NOMO-1 treated with DMSO at 0.1 percent for 48 hours (cell line): ENCODE measurements at regions not wholly inside any gene's neighbourhood (a gene's known extent, or its start where the extent isn't known, plus 50 kb on each side); places are given as distances from the start of the nearest gene placed in this dataset.
A peak's percentile ranks its signal among the peaks of the same experiment; 100 is the strongest.
"Not testable (repeated sequence)": the region's sequence is repeated elsewhere in the genome, so short reads cannot be mapped to it uniquely, and the experiment has no call there.

Source experiments
- DNase-seq: peaks from one replicate; lab custom pipeline; 2025; ENCODE audit not compliant: unreplicated experiment; lab: John Stamatoyannopoulos, UW

DNA sequence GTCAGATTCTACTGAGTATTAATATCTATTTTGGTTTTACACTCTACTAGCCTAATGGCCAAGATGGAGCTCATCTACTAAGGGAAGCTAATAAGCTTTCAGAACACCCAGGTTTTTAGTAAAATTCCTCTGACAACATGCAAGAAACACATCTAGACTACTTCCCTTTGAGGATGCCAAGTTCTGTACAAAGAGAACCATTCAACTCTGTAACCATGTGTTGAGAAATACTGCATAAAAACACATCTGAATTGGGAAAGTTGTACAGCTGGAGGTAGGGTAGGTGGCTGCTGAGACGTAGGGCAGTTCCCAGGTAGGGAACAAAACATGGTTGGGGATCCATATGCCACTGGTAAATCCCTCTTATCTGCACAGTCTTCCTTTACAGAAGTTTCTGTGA, 66.2 kb downstream of the SC5D start:
- DNase-seq: peak; percentile 51

DNA sequence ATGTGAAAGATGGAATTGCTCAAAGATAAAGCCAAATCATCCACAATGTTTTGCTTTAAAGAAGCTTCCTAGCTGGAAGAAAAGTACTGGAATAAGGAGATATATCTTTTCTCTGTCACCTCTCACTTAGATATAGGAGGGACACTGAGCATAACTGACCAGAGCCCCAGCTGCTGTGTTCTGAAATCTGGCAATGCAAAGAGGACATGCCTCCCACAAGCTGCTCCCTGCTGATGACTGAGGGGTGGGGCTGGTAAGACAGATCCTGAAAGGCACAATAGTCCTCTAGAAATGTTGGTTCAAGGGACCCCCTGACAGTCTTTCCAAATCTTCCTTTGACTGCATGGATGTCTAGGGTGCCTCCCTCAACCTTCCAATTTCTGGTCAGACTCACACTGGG, 67.0 kb downstream of the SC5D start:
- no peak for DNase-seq

DNA sequence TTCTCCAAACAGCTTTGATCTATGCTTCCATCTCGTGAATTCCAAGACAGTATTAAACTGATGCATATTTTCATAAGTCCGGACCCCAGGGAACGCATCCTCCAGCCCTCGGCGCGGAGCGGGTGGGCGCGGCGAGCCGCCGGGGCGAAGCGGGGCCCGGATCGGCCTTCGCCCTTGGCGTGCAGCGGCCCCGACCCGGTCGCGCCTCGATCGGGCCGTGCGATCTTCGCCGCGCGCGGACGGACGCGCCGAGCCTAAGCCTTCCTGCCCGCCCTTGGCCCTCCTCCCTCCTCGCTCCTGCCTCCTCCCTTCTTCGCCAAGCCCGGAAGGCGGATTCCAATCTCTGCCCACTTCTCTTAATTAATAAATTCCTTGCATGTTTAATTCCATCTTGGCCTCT, 70.4 kb downstream of the SC5D start:
- not testable (repeated sequence) for DNase-seq

DNA sequence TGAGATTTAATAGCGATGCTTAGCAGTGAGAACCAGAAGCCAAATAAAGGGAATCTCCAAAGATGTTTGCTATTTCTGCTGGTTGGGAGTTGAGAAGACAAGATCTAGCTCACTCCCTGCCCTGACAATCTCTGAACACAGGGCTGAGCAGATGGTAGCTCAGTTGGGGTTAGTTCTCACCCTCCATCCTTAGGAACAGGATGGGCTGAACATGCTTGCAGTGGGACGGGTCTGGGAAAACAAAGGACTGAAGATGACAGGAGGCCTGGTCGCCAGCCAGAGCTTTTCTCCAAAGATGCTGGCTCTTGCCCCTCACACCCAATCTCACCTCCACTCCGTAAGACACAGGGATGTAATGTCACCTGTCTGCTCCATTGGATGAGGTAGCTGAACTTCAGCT, 72.7 kb downstream of the SC5D start:
- DNase-seq: no peak

DNA sequence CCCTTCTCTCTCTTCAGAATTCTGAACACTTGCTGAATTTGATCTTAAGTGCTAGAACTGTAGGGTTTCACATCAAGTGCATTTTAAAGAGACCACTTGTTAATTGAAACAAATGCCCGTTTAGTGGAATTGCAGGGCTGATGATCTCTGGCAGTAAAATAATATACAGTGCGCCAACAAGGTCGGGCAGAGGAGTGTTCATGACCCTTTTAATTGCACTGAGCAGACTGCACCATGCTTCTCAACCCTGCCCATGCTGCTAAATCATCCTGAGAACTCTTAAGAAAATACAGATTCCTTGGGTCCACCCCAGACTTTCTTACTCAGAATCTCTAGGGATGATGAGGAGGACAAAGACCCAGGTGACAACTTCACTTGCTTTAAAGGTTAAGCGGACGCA, 73.5 kb downstream of the SC5D start:
- DNase-seq: no peak

DNA sequence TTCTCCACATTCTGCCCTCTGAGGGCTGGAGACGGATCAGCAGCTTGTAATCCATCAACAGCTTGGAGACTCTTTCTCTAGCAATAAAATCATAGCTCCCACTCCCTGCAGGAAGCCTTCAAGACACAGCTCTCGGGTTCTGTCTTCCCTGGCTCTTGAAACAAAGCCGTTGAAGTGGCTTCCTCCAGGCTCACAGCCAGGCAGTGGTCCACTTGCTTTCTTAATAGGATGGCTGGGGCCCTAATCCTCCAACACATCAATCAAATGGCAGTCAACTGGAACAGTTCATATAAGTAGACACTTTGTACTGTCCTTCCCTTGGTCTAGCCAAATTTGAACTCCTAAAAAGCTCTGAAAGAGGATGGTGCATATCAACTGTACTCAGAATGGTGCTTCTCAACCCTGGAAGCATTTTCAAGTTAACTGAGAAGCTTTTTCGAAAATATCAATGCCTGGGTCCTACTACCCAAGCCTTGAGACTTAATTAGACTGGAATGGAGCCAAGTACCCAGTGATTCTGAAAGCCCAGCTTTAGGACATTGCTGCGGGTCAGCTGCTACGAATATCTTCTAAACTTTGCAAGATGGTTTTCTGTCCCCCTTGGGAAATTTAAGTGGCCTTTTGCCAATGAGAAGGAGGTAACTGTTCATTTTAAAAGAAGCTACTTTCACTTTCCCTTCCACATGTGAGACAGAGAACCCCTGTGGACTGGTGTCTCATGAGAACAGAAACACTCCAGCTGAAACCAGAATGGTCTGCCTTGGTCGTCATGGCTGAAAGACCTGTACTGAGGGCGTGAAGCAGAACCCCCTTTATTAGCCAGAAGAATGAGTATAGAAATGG, 74.7 kb downstream of the SC5D start:
- DNase-seq: peak; percentile 58

DNA sequence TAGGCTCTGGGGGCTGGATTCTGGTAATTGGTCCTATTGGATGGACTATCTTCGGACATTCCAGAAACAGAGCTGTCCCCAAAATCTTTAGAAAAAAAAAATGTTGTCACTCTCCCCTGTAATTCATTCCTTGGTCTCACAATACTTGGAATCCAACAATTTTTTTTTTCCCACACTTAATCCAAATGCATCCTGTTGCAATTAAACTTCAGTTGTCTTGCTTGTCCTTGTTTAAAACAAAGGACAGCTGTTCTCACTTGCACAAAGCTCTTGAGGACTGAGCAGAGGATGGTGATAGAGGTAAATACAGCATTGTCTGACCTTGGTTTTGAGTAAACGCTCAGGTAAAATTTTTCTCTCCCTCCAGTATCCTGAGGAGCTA, 75.3 kb downstream of the SC5D start:
- no peak for DNase-seq

DNA sequence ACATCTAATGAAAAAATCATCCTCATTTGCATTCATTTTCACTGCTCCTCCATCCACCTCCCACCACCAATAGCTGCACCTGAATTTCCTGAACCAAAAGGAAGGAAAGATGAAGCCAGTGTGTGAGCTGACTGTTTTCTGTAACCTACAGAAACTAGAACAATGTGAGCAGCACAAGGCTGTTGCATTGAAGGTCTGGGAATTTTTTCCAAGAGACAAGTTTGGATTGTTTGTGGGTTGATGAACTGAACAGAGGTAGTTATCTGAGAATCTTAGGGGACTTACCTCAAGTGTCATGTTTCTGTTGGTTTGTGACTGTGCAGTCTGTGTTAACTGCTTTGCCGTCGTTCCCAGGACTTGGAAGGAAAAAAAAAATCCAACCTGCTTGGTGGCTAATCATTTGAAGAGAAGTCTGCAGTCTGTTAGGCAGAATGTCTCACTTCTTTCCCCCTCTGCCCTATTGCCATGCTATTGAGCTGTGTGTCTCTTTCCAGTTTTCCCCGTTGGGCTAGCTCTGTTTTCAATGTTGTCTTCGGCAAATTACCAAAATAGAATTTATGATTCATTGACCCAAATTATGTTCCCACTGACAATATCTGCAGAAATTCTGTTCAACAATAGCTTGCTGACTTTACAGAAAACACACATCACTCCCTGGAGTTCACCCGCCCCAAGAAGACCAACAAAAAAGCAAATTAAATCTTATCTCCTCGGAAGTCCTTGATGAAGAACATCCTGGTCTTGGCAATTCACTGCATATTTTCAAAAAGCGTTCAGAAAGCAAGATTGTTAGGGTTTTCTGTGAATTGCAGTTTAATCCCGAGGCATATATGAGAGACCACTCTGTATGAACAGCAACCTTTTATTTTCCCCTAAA, 76.0 kb downstream of the SC5D start:
- DNase-seq: no peak

DNA sequence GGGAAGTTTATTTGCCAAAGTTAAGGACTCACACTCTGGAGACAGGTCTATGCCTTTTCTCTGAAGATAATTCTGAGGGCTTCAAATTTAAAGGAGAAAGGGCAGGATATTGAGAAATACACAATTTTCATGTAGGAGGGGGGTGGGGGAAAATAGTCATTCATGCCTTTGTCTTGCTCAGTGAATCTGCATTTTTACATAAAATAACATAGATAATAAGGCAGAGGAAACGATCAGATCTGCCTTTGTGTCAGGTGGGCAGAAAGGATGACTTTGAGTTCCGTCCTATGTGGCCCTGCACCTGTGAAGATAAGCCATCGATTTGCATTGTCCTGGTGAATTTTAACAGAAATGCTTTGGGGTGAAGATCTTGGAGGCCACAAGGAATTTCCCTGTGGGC, 76.8 kb downstream of the SC5D start:
- DNase-seq: no peak

DNA sequence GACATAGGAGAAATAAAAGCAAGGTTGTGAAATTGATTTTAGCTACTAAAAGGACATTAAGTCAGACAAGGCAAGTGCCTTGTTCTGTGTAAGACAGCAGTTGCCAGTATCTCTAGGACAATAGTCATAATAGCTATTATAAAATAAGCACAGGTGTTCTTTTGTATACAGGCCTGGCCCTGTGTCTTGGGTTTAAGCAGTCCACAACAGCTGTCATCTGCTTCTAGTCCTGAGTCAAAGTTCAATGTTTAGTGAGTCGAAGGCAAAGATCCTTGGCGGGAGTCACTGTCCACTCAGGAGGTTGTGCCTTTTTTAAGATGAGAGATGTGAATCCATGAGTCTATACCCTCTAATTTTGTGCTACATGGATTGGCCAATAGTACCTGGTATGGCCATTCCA, 79.5 kb downstream of the SC5D start:
- no peak for DNase-seq

DNA sequence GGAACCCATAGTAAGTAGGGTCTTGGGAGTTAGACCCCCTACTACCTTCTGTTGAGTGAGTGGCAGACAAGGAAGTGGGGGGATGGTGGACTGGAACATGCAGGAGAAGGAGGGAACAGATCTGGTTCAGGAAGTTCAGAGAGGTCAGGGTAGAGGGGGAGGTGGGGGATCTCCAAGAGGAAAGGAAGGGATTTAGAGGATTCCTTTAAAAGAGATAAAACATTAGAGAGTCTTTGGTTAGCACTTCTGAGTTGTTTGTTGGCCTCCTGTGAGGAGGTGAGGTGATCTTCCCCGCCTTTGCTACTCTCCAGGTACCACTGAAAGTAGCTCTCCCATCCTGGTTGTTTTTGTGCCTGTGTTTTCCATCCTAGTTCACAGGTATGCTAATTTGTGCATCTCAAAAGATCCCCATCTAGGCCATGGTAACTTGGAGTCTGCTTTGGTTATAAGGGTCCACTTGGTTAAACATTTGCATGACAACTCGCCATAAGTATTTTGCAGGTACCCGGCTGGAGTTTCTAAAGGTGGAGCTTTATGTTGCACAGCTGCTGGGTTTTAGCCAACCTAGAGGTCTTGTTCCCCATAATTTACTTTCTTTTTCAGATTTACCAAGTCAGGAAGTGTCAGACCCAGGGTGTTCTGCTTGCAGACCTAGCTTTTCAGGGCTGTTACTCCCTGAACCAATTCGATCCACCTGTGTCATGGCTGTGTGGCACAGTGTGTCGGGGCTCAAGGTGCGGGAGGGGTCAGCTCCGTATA, 79.3 kb upstream of the SORL1 start:
- peak; percentile 27 for DNase-seq

DNA sequence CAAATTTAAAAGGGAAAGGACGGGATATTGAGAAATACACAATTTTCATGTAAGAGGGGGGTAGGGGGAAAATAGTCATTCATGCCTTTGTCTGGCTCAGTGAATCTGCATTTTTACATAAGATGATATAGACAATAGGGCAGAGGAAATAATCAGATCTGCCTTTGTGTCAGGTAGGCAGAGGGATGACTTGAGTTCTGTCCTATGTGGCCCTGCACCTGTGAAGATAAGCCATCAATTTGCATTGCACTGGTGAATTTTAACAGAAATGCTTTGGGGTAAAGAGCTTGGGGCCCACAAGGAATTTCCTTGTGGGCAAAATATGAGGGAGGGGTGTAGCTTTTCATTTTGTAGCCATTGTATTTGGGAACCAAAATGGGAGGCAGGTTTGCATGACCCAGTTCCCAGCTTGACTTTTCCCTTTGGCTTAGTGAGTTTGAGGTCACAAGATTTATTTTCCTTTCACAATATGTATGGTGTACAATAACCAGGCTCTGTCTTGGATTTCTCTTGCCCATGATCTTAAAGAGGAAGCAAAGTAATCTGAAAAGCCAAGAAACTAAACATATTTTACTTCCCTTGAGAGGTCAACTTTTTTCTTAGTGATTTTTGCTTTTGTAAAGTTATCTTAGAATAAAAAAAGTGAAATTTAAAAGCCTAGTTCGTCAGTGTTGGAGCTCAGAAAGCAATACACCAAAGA, 77.7 kb upstream of the SORL1 start:
- DNase-seq: peak; percentile 33

DNA sequence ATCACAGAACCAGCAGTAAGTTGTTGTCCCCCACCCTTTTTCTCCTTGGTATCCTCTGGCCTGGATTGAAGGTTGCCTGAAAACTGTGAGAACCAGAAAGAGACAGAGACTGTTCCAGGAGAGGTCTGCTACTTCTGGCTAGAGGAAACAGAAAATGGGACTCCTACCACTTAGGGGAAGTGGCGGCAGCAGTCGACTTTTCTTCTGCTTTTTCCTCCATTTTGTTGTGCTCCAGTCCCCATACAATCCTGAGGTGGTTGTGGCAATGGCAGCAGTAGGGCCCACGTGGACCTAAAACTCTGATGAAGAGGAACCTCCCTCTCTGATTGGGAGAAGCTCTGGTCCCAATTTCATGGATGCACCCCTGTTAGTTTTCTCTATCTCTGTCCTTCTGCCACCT, 76.0 kb upstream of the SORL1 start:
- peak; percentile 55 for DNase-seq

DNA sequence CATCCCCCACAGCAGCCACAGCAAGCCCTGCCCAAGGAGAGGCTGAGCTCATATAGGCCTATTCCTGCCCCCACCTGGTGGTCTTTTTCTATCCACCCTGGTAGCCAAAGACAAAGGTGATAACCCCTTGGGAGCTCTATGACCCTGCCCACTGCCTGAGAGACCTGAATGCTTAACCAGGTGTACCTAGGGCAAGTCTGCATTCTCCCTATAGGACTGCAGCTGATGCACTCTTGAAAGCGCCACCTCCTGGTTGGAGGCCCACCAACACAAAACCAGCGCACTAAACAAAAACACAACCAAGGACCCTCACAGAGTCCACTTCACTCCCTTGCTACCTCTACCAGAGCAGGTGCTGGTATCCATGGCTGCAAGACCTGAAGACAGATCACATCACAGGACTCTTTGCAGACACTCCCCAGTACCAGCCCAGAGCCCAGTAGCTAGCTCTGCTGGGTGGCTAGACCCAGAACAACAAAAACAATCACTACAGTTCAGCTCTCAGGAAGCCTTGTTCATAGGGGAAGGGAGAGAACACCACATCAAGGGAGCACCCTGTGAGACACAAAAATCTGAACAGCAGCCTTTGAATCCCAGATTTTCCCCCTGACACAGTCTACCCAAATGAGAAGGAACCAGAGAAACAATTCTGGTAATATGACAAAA, 72.8 kb upstream of the SORL1 start:
- DNase-seq: not testable (repeated sequence)

DNA sequence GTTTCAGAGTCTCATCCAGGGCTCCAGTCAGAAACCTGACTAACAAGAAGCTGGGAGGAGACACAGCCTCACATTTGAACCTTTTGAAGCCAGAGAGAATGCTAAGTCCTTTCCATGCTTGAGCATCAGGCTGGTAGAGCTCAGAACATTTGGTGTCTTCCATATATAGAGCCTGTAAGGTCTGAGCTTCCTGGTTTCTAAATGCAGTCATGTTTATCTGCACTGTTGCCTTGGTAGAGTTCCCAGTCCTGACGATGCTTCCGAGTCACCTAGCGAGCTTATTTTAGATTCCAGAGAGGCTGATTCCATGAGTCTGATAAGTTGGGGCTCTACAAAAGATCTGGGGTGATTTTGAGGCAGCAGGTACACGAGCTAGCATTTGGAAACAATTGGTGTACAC, 68.4 kb upstream of the SORL1 start:
- no peak for DNase-seq

DNA sequence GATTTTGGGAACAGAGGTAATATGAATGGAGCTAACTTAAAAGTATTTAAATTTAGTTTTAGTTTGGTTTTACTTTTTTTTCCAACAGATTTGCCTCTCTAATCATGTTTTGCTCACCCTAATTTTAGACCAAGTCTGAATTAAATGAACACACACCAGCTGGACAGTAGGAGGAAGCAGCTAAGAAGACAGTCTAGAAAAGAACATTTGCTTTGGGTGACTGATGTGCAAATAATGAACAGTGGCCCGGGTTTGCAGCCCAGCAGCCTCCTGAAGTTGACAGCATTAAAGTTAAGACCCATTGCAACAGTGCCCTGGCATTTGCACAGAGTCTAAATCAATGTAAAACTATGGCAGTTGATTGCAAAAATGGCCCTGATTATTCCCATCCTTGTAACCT, 66.4 kb upstream of the SORL1 start:
- no peak for DNase-seq
